HEK293 (cell line): ENCODE measurements at regions not wholly inside any gene's neighbourhood (a gene's known extent, or its start where the extent isn't known, plus 50 kb on each side); places are given as distances from the start of the nearest gene placed in this dataset.

Experiments used
- CTCF ChIA-PET: fragments of 350-600 bp; formaldehyde crosslinking; extraction: SDS; loops from one replicate; lab custom pipeline; 2021; ENCODE audit warnings: antibody characterized with exemption; lab: Yijun Ruan, JAX
- POLR2A ChIA-PET: fragments of 300-600 bp; formaldehyde crosslinking; extraction: SDS; loops from one replicate; lab custom pipeline; 2020; ENCODE audit warnings: antibody characterized with exemption, inconsistent platforms; lab: Yijun Ruan, JAX
- H3K27ac ChIP-seq: fragments of 200-500 bp; sonication (Bioruptor generic); 2 replicates; pipeline ENCODE4 v1.5.1; 2014; ENCODE audit warnings: low read depth, low read length, control low read depth, inconsistent platforms; ENCODE audit errors: extremely low read depth
- H3K36me3 ChIP-seq, 2 experiments: fragments of 200-500 bp in 1 of 2; sonication (Bioruptor generic) in 1 of 2; 1 replicate in 1 of 2; 2 replicates in 1 of 2; pipeline ENCODE4 v1.5.1; 2014 to 2017; ENCODE audit warnings: inconsistent platforms in 2 of 2, low read length in 2 of 2; ENCODE audit not compliant: control insufficient read depth in 2 of 2, insufficient read depth in 1 of 2
- H3K4me1 ChIP-seq: fragments of 200-500 bp; sonication (Bioruptor generic); 2 replicates; pipeline ENCODE4 v1.5.1; 2014; ENCODE audit warnings: mild to moderate bottlenecking, low read length, inconsistent platforms; ENCODE audit not compliant: control insufficient read depth, insufficient read depth
- H3K4me3 ChIP-seq: 2 replicates; pipeline ENCODE4 v1.5.1; 2011; ENCODE audit warnings: low read depth, mild to moderate bottlenecking, control low read depth, low read length, moderate library complexity
- H3K9me3 ChIP-seq: fragments of 200-500 bp; sonication (Bioruptor generic); 2 replicates; pipeline ENCODE4 v1.5.1; 2014; ENCODE audit warnings: low read depth, low read length, inconsistent platforms; ENCODE audit not compliant: control insufficient read depth, insufficient read depth
- GLIS1 ChIP-seq: fragments of 450-650 bp; formaldehyde crosslinking; IDR thresholded peaks from 2 replicates; pipeline ENCODE4 v1.5.1; 2016; ENCODE audit warnings: missing biosample characterization, missing genetic modification characterization
- MYNN ChIP-seq: fragments of 450-650 bp; formaldehyde crosslinking; IDR thresholded peaks from 2 replicates; pipeline ENCODE4 v1.5.1; 2016; ENCODE audit warnings: missing biosample characterization, missing genetic modification characterization, borderline replicate concordance
- SALL2 ChIP-seq: fragments of 450-650 bp; formaldehyde crosslinking; IDR thresholded peaks from 2 replicates; pipeline ENCODE4 v1.5.0; 2017; ENCODE audit warnings: missing biosample characterization, mild to moderate bottlenecking, missing genetic modification characterization, borderline replicate concordance
- ZBTB48 ChIP-seq: fragments of 450-650 bp; formaldehyde crosslinking; IDR thresholded peaks from 2 replicates; pipeline ENCODE4 v1.5.1; 2016; ENCODE audit warnings: missing biosample characterization, missing genetic modification characterization
- ZFP37 ChIP-seq: fragments of 450-650 bp; formaldehyde crosslinking; IDR thresholded peaks from 2 replicates; pipeline ENCODE4 v1.5.1; 2016; ENCODE audit warnings: missing biosample characterization, missing genetic modification characterization
- ZNF140 ChIP-seq: fragments of 450-650 bp; formaldehyde crosslinking; IDR thresholded peaks from 2 replicates; pipeline ENCODE4 v1.5.1; 2016; ENCODE audit warnings: missing biosample characterization, missing genetic modification characterization
- ZNF175 ChIP-seq: fragments of 450-650 bp; formaldehyde crosslinking; IDR thresholded peaks from 2 replicates; pipeline ENCODE4 v1.5.1; 2016; ENCODE audit warnings: missing biosample characterization, missing genetic modification characterization
- ZNF274 ChIP-seq, 2 experiments: fragments of 200-500 bp in 1 of 2; fragments of 450-650 bp in 1 of 2; sonication (Bioruptor generic) in 1 of 2; formaldehyde crosslinking in 1 of 2; IDR thresholded peaks; 2 replicates each; pipeline versions ENCODE4 v1.5.1 to v1.6.1; 2014 to 2016; ENCODE audit warnings: borderline replicate concordance in 1 of 2, inconsistent platforms in 1 of 2, low read length in 1 of 2, missing biosample characterization in 1 of 2, missing genetic modification characterization in 1 of 2
- ZNF311 ChIP-seq: fragments of 450-650 bp; formaldehyde crosslinking; IDR thresholded peaks from 2 replicates; pipeline ENCODE4 v1.5.1; 2017; ENCODE audit warnings: missing biosample characterization, missing genetic modification characterization, borderline replicate concordance
- ZNF501 ChIP-seq: fragments of 450-650 bp; formaldehyde crosslinking; IDR thresholded peaks from 2 replicates; pipeline ENCODE4 v1.5.1; 2016; ENCODE audit warnings: missing biosample characterization, missing genetic modification characterization
- ZNF548 ChIP-seq: fragments of 450-650 bp; formaldehyde crosslinking; IDR thresholded peaks from 2 replicates; pipeline ENCODE4 v1.5.1; 2016; ENCODE audit warnings: missing biosample characterization, missing genetic modification characterization
- ZNF549 ChIP-seq: fragments of 450-650 bp; IDR thresholded peaks from 2 replicates; pipeline ENCODE4 v1.5.1; 2018; ENCODE audit warnings: missing biosample characterization, missing genetic modification characterization, mild to moderate bottlenecking, inconsistent platforms, moderate library complexity
- ZNF555 ChIP-seq: fragments of 450-650 bp; formaldehyde crosslinking; conservative IDR thresholded peaks from 2 replicates; pipeline ENCODE4 v1.5.1; 2017; ENCODE audit warnings: missing biosample characterization, mild to moderate bottlenecking, missing genetic modification characterization, inconsistent platforms
- ZNF558 ChIP-seq: fragments of 450-650 bp; formaldehyde crosslinking; IDR thresholded peaks from 2 replicates; pipeline ENCODE4 v1.5.1; 2016; ENCODE audit warnings: missing biosample characterization, missing genetic modification characterization
- ZNF561 ChIP-seq: fragments of 450-650 bp; IDR thresholded peaks from 2 replicates; pipeline ENCODE4 v1.5.1; 2018; ENCODE audit warnings: missing biosample characterization, missing genetic modification characterization, borderline replicate concordance
- ZNF701 ChIP-seq: fragments of 450-650 bp; formaldehyde crosslinking; IDR thresholded peaks from 2 replicates; pipeline ENCODE4 v1.5.1; 2016; ENCODE audit warnings: missing biosample characterization, missing genetic modification characterization
- ZNF747 ChIP-seq: fragments of 450-650 bp; formaldehyde crosslinking; IDR thresholded peaks from 2 replicates; pipeline ENCODE4 v1.5.1; 2016; ENCODE audit warnings: missing biosample characterization, missing genetic modification characterization
- TF ChIP-seq, protein P1 (sequence below): fragments of 450-650 bp; formaldehyde crosslinking; IDR thresholded peaks from 2 replicates; pipeline ENCODE4 v1.5.1; 2016; ENCODE audit warnings: missing biosample characterization, missing genetic modification characterization
- TF ChIP-seq, protein P2 (sequence below): fragments of 450-650 bp; IDR thresholded peaks from 2 replicates; pipeline ENCODE4 v1.5.1; 2018; ENCODE audit warnings: missing biosample characterization, mild to moderate bottlenecking, missing genetic modification characterization
- TF ChIP-seq, protein P3 (sequence below): fragments of 450-650 bp; formaldehyde crosslinking; IDR thresholded peaks from 2 replicates; pipeline ENCODE4 v1.5.1; 2016; ENCODE audit warnings: missing biosample characterization, missing genetic modification characterization
- TF ChIP-seq, protein P4 (sequence below): fragments of 450-650 bp; formaldehyde crosslinking; IDR thresholded peaks from 2 replicates; pipeline ENCODE4 v1.5.1; 2017; ENCODE audit warnings: missing biosample characterization, mild to moderate bottlenecking, missing genetic modification characterization, moderate library complexity
- TF ChIP-seq, protein P5 (sequence below): fragments of 450-650 bp; formaldehyde crosslinking; IDR thresholded peaks from 2 replicates; pipeline ENCODE4 v1.5.1; 2016; ENCODE audit warnings: missing biosample characterization, missing genetic modification characterization

DNA sequence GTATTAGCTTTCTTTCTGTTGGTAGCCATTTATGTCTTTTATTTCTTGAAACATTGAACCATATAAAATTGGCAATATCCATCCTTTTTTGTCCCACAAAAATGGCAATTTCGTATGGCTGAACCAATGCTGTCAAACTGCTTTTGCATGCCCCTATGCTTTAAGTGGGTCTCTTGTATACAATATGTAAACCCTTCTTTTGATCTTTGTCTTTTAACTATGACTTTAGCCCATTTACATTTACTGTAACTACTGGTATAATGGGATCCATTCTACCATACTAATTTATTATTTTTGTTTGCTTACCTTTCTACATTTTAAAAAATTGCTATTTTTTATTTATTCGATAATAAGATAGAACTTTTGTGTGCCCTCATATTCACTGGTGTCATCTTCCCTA is 93.4 kb downstream of the TENT4A start:
- ChIA-PET CTCF (no interaction called here), POLR2A (no interaction called here)
- no peak overlapping the region for H3K27ac ChIP-seq
- H3K4me3 ChIP-seq, result no peak overlapping the region
- H3K36me3 ChIP-seq, result no peaks in the 10 kb centered on the region
- H3K4me1 ChIP-seq, result no peaks in the 10 kb centered on the region
- TF ChIP-seq ZNF311 (tag by site-specific recombination) (no peak), ZBTB48 (no peak), ZNF549 (tag by site-specific recombination) (no peak)
- TF ChIP-seq, protein P1, sequence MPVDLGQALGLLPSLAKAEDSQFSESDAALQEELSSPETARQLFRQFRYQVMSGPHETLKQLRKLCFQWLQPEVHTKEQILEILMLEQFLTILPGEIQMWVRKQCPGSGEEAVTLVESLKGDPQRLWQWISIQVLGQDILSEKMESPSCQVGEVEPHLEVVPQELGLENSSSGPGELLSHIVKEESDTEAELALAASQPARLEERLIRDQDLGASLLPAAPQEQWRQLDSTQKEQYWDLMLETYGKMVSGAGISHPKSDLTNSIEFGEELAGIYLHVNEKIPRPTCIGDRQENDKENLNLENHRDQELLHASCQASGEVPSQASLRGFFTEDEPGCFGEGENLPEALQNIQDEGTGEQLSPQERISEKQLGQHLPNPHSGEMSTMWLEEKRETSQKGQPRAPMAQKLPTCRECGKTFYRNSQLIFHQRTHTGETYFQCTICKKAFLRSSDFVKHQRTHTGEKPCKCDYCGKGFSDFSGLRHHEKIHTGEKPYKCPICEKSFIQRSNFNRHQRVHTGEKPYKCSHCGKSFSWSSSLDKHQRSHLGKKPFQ, result no peak
- TF ChIP-seq, protein P2, sequence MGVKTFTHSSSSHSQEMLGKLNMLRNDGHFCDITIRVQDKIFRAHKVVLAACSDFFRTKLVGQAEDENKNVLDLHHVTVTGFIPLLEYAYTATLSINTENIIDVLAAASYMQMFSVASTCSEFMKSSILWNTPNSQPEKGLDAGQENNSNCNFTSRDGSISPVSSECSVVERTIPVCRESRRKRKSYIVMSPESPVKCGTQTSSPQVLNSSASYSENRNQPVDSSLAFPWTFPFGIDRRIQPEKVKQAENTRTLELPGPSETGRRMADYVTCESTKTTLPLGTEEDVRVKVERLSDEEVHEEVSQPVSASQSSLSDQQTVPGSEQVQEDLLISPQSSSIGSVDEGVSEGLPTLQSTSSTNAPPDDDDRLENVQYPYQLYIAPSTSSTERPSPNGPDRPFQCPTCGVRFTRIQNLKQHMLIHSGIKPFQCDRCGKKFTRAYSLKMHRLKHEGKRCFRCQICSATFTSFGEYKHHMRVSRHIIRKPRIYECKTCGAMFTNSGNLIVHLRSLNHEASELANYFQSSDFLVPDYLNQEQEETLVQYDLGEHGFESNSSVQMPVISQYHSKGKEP (tag by site-specific recombination), result no peak
- TF ChIP-seq, protein P3, sequence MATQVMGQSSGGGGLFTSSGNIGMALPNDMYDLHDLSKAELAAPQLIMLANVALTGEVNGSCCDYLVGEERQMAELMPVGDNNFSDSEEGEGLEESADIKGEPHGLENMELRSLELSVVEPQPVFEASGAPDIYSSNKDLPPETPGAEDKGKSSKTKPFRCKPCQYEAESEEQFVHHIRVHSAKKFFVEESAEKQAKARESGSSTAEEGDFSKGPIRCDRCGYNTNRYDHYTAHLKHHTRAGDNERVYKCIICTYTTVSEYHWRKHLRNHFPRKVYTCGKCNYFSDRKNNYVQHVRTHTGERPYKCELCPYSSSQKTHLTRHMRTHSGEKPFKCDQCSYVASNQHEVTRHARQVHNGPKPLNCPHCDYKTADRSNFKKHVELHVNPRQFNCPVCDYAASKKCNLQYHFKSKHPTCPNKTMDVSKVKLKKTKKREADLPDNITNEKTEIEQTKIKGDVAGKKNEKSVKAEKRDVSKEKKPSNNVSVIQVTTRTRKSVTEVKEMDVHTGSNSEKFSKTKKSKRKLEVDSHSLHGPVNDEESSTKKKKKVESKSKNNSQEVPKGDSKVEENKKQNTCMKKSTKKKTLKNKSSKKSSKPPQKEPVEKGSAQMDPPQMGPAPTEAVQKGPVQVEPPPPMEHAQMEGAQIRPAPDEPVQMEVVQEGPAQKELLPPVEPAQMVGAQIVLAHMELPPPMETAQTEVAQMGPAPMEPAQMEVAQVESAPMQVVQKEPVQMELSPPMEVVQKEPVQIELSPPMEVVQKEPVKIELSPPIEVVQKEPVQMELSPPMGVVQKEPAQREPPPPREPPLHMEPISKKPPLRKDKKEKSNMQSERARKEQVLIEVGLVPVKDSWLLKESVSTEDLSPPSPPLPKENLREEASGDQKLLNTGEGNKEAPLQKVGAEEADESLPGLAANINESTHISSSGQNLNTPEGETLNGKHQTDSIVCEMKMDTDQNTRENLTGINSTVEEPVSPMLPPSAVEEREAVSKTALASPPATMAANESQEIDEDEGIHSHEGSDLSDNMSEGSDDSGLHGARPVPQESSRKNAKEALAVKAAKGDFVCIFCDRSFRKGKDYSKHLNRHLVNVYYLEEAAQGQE (tag by site-specific recombination), result no peak
- no peaks in the 10 kb centered on the region for H3K9me3 ChIP-seq

DNA sequence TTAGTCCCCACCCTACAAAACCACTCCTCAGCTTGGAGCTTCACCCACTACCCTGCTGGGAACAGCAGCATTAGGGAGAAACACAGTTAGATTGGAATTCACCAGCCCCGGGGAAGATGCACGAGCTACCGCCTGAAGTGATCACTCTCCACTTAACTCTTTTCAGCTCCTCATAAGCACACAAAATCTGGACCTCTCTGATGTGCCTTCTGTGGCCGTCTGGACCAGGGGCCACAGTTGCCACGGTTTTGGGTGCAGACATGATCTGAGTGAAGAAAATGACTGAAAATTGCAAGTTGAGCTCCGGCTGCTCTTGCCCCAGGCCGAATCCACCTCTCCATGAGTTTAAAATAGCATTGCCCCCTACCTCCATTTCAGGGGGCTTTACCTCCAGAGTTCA is 95.2 kb downstream of the TENT4A start:
- no peak for TF ChIP-seq ZNF701 (tag by site-specific recombination)
- TF ChIP-seq ZNF175, result no peak
- TF ChIP-seq ZFP37 (tag by site-specific recombination), result no peak
- TF ChIP-seq ZNF549 (tag by site-specific recombination), result no peak
- no peak for TF ChIP-seq ZNF548
- no peak for TF ChIP-seq ZNF747 (tag by site-specific recombination)
- TF ChIP-seq GLIS1 (tag by site-specific recombination), result no peak
- TF ChIP-seq, protein P4, sequence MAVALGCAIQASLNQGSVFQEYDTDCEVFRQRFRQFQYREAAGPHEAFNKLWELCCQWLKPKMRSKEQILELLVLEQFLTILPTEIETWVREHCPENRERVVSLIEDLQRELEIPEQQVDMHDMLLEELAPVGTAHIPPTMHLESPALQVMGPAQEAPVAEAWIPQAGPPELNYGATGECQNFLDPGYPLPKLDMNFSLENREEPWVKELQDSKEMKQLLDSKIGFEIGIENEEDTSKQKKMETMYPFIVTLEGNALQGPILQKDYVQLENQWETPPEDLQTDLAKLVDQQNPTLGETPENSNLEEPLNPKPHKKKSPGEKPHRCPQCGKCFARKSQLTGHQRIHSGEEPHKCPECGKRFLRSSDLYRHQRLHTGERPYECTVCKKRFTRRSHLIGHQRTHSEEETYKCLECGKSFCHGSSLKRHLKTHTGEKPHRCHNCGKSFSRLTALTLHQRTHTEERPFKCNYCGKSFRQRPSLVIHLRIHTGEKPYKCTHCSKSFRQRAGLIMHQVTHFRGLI (tag by site-specific recombination), result no peak
- TF ChIP-seq ZNF558 (tag by site-specific recombination), result no peak
- TF ChIP-seq ZNF555 (tag by site-specific recombination), result no peak
- TF ChIP-seq ZNF140 (tag by site-specific recombination), result no peak
- TF ChIP-seq, protein P5, sequence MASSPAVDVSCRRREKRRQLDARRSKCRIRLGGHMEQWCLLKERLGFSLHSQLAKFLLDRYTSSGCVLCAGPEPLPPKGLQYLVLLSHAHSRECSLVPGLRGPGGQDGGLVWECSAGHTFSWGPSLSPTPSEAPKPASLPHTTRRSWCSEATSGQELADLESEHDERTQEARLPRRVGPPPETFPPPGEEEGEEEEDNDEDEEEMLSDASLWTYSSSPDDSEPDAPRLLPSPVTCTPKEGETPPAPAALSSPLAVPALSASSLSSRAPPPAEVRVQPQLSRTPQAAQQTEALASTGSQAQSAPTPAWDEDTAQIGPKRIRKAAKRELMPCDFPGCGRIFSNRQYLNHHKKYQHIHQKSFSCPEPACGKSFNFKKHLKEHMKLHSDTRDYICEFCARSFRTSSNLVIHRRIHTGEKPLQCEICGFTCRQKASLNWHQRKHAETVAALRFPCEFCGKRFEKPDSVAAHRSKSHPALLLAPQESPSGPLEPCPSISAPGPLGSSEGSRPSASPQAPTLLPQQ, result no peak
- no peak for TF ChIP-seq ZNF274 (IDR thresholded peaks at IDR 0.05; ENCODE audit: low read length)
- TF ChIP-seq ZNF274 (tag by site-specific recombination; IDR thresholded peaks at IDR 0.05; ENCODE audit: borderline replicate concordance), result no peak
- TF ChIP-seq SALL2 (tag by site-specific recombination), result no peak
- TF ChIP-seq ZNF561 (tag by site-specific recombination), result no peak
- TF ChIP-seq MYNN (tag by site-specific recombination), result no peak
- TF ChIP-seq ZNF501 (tag by site-specific recombination), result no peak
- Histone ChIP-seq H3K36me3 (no peaks in the 10 kb centered on the region), H3K27ac (no peak overlapping the region), H3K9me3 (no peaks in the 10 kb centered on the region), H3K4me3 (no peak overlapping the region), H3K4me1 (no peaks in the 10 kb centered on the region)
- ChIA-PET POLR2A (no interaction called here), CTCF (interaction anchor here (0.7 kb wide), 1 partner anchor 45 kb away, joined by 3 read pairs; no protein-coding TSS in a partner anchor)
